KG1 (cell line): ENCODE measurements at regions not wholly inside any gene's neighbourhood (a gene's known extent, or its start where the extent isn't known, plus 50 kb on each side); places are given as distances from the start of the nearest gene placed in this dataset.

ENCODE experiments used
- DNase-seq: peaks from one replicate; lab custom pipeline; 2025; lab: John Stamatoyannopoulos, UW

DNA sequence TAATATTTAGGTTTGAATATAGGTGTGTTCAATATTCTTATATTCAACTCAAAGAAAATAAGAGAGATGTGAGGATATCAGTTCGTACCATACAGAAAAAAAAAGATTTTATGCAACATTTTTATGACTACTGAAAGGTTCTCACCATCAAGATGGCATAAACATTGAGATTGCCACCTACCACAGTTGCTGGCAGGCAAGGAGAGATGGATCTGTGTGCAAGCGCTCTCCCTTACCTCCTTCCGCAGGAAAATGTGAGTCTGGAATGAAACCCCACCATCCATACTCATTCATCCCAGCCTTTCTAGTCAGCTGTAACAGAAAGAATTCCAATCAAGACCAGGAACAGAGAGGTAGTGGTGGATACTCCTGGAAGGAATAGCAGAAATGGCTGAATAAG is 376.9 kb downstream of the PPP3CA start:
- DNase-seq = no peak

DNA sequence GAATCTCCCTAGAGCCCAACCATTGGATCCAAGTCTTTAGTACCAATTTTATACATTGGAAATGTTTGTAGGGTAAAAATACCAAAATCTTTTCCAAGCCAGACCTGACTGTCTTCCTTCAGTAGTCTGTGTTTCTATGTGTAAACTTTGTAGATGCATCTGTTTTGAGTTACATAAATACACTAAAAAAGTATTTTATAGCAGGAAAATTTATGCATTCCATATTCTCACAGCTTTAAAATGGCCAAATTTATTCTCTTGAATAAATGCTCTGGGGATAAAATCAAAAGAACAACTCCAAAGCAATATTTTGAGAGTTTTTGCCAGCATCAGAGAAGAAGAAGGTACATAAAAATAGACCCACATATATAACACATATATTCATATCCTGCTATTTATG is 377.4 kb downstream of the PPP3CA start:
- DNase-seq = no peak

DNA sequence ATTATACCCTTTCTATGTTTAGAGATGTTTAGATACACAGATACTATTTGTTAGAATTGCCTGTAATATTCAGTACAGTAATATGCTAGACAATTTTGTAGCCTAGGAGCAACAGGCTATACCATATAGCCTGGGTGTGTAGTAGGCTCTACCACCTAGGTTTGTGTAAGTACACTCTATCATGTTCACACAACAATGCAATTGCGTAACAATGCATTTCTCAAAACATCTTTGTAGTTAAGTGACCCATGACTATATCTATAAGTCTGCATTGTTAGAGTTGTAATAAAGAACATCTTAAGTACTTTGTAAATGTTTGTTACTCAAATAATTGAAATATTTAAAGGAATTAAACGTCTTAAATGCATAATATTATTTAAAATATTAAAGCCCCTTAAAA is 379.3 kb downstream of the PPP3CA start:
- DNase-seq = no peak

DNA sequence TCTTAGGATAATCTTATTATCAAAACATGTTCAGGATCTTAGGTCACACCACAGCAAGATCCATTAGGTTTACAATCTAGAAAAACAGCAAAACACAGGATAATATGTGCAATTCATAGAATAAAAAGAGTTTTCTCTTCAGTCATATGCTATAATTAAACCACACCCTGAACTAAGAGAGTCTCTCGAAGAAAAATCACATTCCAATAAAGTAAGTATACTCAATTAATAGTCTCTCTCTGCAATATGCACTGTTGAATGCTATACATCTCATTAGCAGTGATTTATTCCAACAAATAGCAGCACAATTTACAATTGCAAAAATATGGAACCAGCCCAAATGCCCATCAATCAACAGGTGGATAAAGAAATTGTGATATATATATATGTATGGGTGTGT is 383.7 kb downstream of the PPP3CA start:
- DNase-seq = no peak

DNA sequence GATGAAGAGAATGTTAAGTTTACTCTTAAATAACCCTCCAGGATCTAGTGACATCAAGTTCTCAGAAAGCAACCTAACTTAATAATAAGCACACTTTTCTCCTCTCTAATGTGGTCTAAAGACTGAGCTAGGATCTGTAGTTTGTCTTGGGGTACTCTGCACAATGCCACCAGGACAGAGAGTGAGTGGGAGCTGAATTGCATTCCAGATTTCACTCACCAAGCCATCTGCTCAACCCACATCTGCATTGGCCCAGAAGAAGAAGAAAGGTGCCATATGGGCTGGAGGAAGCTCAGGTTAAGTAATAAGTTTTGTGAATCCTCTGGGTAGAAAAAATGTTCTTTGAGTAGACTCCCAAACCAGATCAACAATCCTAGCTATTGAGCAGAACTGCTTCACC is 384.6 kb downstream of the PPP3CA start:
- DNase-seq = no peak

DNA sequence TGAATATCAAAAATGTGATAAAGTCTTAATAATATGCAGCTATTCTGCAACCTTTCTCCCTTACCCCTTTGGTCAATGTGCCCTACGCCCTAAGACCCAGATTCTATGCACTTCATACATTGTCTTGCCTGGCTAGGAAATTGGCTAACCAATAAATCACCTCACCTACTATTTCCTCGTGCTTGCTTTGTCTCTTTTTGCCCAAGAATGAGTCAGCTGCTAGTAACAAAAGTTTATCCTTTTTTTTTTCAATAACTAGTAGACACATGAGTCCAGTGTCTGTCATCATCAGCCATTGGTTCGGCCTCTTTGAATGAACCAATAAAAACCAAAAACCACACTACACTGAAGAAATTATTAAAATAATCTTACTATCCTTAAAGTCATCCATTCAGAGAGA is 387.1 kb downstream of the PPP3CA start:
- DNase-seq = no peak

DNA sequence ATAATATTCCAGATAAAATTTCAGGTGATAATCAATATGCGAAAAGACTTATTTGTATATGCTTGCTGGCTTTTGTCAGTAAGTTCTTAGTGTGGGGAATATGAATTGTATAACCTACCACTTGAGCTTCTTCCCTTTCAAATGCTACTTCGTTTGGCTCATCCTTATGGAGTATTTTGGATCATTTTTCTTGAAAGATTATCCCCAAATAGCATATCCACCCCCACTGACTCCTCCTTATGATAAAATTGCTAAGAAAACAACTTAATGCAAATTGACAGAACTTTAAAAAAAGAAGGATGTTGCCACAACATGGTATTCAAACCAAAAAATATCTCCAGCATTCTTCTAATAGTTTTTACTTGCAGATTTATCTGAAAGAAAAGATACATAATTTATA is 393.3 kb downstream of the PPP3CA start:
- DNase-seq = no peak

DNA sequence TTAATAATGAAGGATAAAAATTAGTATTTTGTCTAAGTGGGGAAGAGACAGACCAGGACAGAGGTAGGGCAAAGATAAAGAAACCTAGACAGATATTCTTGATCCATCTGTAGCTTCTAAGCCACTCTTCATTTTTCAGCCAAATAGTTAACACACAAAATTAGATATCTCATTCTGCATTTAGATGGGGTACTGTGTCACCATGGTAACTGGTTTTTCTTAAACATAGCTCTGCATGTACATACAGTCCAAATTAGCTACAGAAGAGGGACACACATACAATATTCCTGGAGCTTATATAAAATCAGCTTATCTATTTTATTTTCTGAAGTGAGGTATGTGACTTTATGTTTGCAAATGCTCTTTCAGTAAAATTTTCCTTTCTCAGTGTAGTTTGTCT is 393.7 kb downstream of the PPP3CA start:
- DNase-seq = no peak

DNA sequence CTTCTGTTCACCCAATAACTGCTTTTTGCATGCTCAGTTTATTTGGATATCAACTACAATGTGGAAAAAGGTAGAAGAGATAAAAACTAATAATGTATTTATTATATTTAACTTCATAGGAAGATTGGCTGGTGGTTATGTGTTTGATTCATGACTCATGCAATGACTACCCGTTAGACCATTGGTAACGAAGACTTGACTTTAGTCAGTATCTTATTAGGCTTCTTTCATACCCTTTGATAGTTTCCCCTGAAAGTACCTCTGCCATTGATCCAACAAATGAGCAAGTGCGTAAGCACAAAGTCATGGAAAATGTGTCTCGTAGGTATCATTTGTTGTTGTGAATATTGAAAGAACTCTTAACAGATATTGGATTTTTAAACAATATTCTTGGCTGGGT is 394.7 kb downstream of the PPP3CA start:
- no peak for DNase-seq

DNA sequence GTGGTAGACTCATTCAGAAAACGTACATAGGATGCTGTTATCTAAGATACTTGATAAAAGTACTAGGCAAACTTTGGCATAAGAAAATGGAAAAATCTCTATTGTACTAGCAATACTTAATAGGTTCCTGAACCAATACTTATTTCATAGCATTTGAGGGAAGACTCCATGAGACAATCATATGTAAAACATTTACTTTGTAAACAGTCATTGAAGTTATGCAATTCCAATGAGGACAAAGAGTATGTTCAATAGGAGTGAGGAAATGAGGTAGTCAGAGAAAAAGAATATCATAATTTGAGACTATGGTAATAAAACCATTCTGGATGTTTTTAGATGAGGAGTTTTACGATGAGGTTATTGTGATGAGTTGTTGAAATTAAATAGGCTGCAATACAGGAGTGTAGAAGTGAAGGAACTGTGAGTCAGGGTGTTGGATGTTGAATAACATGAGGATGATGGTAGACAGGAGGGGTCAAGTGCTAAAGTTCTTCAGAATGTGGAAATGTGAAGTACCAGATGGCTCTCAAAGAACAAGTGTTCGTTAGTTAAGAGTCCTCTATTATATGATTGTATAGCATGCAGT is 397.9 kb downstream of the PPP3CA start:
- DNase-seq = no peak

DNA sequence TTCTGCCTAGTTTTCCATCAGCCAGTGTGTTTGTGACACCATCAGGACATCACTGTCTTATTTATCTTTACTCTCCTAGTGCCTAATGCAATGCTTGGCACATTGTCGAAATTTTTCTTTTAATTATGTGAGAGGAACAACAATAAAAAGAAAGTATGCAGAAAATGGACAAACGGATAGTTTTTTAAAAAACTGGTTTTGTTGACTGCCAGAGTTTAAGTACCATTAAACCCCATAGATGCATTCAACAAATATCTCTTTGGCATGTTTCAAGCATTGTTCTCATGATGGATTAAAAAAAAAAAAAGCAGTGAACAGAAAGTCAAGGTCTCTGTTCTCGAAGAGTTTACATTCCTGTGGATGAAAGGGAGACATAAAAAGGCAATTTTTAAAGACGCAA is 398.4 kb downstream of the PPP3CA start:
- no peak for DNase-seq

DNA sequence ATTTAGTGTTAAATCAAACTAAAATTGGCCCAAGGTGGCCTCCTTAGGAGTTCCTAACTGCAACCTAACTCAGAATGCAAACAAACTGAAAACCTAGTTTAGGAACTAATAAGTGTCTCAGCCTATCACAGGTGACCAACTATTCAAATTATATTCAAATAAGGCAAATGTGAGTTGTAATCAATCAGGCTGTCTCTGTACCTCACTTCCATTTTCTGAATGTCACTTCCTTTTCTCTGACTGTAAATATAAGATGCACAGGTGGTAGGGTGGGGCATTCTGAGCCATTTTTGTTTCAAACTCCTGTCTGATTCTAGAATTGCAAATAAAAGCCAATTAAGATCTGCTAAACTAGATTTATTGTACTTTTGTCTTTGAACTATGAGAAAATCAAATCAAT is 401.5 kb downstream of the PPP3CA start:
- DNase-seq = no peak

DNA sequence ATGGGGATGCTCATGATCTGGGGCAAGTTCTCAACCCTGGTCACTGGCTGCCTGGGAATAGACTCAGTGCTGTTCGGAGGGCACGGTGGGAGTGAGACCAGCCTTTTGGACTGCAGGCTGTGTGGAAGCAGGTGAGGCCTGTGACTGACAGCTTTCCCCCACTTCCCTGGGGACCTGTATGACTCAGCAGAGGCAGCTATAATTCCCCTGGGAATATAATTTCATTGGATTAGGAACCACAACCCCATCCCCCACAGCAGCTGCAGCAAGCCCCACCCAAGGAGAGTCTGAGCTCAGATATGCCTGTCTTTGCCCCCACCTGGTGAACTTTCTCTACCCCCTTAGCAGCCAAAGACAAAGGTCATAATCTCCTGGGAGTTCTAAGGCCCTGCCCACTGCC is 408.6 kb downstream of the PPP3CA start:
- no peak for DNase-seq

DNA sequence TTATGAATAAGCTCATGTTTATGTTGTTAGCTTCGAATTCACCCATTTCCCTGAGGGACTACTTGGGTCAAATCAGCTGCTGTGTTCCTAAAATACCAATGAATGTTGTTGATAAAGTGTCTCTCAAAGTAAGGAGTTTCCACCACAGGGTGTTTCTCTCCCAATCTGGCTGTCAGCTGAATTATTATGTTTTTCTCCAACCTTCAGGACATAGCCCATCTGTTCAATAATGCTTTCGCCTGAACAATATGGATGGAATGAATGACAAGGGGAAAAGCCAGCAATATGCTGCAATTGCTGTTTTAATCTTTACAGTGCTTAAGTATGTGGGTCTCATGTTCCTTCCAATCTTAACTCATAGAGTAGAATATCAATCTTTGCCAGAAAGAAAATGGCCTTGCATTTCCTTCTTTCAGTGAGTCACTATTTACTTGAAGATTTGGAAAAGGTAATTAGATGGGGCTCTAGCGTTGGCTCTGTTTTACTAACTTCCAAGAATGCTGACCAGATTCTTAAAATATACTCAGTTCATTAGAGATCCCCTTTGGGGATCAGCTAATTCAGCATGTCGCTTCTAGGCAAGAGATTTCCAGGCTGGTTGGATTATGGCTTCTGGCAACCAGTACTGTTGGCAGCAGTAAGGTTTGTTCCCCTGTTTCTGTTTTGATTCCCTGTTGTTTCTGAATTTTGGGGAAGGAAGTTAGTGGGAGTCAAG is 410.5 kb downstream of the PPP3CA start:
- DNase-seq = no peak

DNA sequence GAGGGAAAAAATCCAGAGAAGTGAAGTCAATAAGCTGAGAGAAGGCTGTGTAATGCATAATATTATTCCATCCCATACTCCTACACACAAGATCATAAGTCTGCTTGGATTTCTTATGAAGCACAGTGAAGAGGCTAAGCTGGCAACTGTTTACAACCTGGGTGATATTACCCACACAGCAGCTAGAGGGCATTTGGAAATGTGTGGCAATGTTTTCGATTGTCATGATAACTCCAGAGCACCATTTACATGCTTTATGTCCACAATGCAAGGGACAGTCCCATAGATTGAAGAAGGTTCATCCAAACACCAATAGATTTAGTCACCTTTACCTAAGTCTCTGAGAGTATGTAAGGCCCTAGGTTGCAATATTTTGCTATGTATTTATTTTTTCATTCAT is 412.2 kb downstream of the PPP3CA start:
- no peak for DNase-seq

DNA sequence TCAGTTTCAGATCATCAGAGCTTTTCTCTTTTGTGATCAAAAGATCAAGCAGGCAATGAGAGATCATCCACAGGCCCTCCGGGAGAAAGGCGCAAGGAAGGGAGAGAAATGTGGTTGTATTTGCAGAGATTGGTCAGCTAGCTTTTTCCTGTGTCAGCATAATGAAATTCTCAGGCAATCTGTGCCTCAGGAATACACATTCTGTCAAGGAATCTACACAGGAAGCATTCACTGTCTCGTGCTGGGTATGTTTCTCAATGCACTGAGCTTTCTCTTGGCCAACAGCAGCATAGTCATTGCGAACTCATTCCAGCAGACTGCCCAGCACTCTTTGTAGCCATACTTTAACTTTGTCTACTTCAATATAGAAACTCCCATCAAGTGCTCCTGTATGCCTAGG is 413.7 kb downstream of the PPP3CA start:
- no peak for DNase-seq

DNA sequence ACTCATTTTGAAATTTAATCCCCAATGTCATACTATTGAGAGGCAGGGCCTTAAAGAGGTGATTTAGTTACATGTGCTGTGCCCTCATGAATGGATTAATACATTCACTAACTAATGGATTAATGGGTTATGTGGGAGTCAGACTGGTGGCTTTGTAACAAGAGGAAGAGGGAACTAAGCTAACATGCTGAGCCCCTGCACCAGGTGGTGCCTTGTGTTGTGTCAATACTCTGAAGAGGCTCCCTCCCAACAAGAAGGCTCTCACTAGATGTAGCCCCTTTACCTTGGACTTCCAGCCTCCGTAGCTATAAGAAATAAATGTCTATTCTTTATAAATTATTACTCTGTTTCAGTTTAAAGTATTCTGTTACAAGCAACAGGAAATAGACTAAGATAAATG is 411.9 kb upstream of the EMCN start:
- no peak for DNase-seq

DNA sequence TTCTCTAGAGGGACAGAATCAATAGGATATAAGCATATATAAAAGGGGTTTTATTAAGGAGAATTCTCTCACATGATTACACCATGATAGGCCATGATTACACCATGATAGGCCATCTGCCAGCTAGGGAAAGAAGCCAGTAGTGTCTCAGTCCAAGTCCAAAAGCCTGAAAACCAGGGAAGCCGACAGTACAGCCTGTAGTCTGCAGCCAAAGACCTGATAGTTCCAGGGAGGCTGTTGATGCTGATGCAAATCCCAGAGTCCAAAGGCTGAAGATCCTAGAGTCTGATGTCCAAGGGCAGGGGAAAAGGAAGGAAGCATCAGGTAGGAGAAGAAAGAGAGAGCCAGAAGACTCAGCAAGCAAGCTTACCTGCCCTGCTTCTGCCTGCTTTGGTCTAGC is 411.3 kb upstream of the EMCN start:
- DNase-seq = no peak

DNA sequence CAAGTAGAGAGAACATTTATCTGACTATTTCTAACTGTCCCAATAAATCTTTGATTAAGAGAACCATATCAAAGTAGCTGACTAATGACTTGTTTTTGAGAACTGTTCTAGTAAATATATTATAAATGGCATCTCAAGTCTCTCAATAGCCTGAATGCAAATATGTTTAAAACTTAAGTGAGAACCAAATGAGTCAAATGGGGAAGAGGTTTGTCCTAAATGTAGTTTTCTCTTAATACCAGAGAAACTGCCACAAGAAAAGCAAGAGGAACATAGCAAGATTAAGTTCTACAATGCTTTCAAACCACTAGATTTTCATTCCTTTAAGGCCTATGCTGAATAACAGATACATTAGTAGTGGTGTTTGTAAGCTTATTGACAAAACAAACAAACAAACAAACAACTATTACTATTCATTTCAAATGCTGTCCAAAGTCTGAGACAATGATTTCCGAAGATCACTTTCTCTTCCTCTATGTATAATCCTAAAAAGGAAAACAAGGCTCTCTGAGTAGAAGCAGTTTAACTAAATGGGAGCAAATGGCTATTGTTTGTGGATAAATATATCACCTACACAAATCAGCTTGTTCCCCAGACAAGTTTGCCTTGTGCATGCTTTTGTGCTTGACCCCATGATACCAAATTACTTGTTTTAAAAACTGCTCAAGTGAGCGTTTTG is 408.4 kb upstream of the EMCN start:
- no peak for DNase-seq

DNA sequence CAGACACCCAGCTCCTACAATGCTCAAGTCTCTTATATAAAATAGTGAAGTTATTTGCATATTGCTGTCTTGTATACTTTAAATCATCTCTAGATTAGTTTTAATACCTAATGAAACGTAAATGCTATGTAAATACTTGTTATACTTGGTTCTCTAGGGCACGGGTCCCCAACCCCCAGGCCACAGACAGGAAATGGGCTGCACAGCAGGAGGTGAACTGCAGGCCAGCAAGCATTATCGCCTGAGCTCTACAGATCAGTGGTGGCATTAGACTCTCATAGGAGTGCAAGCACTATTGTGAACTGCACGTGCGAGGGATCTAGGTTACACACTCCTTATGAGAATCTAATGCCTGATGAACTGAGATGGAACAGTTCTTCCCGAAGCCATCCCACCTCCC is 395.9 kb upstream of the EMCN start:
- DNase-seq = no peak

DNA sequence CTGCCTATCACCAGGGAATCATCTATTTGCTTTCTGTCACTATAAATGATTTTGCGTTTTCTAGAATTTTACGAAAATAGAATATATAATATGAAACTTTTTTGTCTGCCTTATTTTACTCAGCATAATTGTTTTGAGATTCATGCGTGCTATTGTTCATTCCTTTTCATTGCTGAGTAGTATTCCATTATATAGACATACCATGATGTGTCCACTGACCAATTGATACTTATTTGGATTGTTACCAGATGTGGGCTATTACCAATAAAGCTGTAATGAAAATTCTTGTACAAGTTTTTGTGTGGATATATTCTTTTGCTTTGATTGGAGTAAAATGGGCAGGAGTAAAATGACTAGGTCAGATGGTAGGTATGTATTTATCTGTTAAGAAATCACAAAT is 390.7 kb upstream of the EMCN start:
- no peak for DNase-seq

DNA sequence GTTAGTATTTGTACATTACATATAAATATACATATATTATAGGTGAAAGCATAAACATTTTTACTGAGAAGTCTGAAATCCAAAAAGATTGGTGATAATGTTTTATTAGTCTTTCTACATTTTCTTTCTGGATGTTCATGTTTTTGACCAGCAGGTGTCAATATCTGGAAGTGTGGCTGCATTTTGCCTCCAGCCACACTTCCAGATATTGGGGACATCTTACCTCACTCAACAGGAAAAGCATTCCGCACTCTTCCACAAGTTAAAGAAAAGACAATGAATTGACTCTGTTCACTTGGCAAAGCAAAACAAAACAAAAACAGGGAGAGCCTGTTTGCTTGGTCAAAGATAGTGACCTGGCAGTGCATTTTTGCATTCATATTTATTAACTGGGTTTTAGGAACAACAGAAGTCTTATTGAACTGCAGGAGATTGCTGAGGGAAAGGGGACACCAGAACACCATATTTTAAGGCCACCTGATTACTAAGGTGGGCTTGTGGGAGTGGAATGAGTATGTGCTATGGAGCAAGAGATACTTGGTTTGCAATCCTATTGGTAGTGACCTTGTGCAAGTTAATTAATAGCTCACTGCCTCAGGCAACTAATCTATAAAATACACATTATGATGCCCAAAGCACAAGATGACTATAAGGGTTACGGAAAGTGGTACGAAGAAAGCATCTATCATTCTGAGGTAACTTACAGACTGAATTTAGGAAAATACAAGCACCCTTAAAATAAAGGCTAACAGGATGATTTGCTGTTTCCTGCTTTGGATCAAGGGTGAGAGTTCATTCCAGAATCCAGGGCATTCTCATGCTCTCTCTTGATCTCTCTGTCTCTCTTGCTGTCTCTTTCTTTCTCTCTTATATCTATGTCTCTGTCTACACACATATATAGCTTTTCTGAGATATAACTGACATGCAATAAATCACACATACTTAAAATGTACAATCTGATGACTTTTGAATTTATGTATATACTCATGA is 389.9 kb upstream of the EMCN start:
- no peak for DNase-seq

DNA sequence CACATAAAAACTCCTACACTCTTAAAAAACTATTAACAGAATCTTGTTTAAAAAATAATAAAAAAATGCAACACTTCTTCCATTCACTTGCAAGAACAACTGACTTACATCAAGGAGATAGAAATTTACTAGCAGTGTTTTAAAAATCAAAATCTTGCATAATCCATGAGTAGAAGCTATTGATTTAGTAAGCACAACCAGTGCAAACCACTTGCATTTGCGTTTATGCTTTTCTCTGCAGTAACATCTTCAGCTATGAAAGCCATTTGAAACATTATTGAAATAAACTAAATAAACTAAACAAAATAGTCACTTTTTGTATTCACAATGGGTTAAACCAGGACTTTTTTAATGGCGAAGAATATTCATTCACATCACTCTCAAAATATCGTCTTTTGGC is 389.2 kb upstream of the EMCN start:
- no peak for DNase-seq
